DND-41 (cell line): ENCODE measurements at regions not wholly inside any gene's neighbourhood (a gene's known extent, or its start where the extent isn't known, plus 50 kb on each side); places are given as distances from the start of the nearest gene placed in this dataset.

Experiments used
- ATAC-seq: fragments of 200-7000 bp; cut with Tn5 transposase; 3 replicates; pipeline ENCODE4 v1.9.1; 2021; ENCODE audit warnings: low read depth; ENCODE audit not compliant: insufficient read depth
- DNase-seq: peaks from one replicate; pipeline ENCODE4 v3.0.0-alpha.2; 2020
- H2AFZ ChIP-seq: 2 replicates; pipeline ENCODE4 v1.6.0; 2012; ENCODE audit warnings: low read depth, low read length
- H3K27ac ChIP-seq: 2 replicates; pipeline ENCODE4 v1.5.1; 2012; ENCODE audit warnings: low read length, inconsistent platforms
- H3K27me3 ChIP-seq: fragments of 200-600 bp; sonication (generic); 2 replicates; pipeline ENCODE4 v1.6.0; 2012; ENCODE audit warnings: low read length, mild to moderate bottlenecking, inconsistent platforms; ENCODE audit not compliant: insufficient read depth, poor library complexity
- H3K36me3 ChIP-seq: 2 replicates; pipeline ENCODE4 v1.5.1; 2012; ENCODE audit warnings: low read length, inconsistent platforms; ENCODE audit not compliant: insufficient read depth
- H3K4me1 ChIP-seq: 2 replicates; pipeline ENCODE4 v1.5.1; 2012; ENCODE audit warnings: mild to moderate bottlenecking, low read length; ENCODE audit not compliant: insufficient read depth
- H3K4me2 ChIP-seq: 2 replicates; pipeline ENCODE4 v1.6.0; 2012; ENCODE audit warnings: mild to moderate bottlenecking, moderate library complexity, low read length, inconsistent platforms; ENCODE audit not compliant: insufficient read depth
- H3K4me3 ChIP-seq, 2 experiments: fragments of 200-600 bp in 1 of 2; shearing (Covaris generic) in 1 of 2; 2 replicates each; pipeline ENCODE4 v1.5.1; 2012 to 2016; ENCODE audit warnings: inconsistent platforms in 2 of 2, low read length in 2 of 2, mild to moderate bottlenecking in 2 of 2, low read depth in 1 of 2, moderate library complexity in 1 of 2
- H3K79me2 ChIP-seq: 2 replicates; pipeline ENCODE4 v1.6.0; 2012; ENCODE audit warnings: low read length, inconsistent platforms; ENCODE audit not compliant: insufficient read depth
- H3K9ac ChIP-seq: 2 replicates; pipeline ENCODE4 v1.6.0; 2012; ENCODE audit warnings: low read depth, mild to moderate bottlenecking, inconsistent platforms, low read length, moderate library complexity
- H3K9me3 ChIP-seq: 2 replicates; pipeline ENCODE4 v1.5.1; 2012; ENCODE audit warnings: low read length, moderate library complexity, mild to moderate bottlenecking, inconsistent platforms; ENCODE audit not compliant: insufficient read depth, severe bottlenecking
- H4K20me1 ChIP-seq: 2 replicates; pipeline ENCODE4 v1.6.0; 2012; ENCODE audit warnings: low read length; ENCODE audit not compliant: insufficient read depth
- CTCF ChIP-seq: IDR thresholded peaks from 2 replicates; pipeline ENCODE4 v1.5.1; 2012; ENCODE audit warnings: borderline replicate concordance, low read length, moderate library complexity, mild to moderate bottlenecking; ENCODE audit not compliant: poor library complexity, severe bottlenecking; ENCODE audit errors: extremely low read depth
- EZH2 ChIP-seq: IDR thresholded peaks from 3 replicates; pipeline ENCODE4 v1.6.1; 2012; ENCODE audit warnings: borderline replicate concordance, low read depth, mild to moderate bottlenecking, moderate library complexity, low read length, inconsistent platforms; ENCODE audit not compliant: severe bottlenecking

DNA sequence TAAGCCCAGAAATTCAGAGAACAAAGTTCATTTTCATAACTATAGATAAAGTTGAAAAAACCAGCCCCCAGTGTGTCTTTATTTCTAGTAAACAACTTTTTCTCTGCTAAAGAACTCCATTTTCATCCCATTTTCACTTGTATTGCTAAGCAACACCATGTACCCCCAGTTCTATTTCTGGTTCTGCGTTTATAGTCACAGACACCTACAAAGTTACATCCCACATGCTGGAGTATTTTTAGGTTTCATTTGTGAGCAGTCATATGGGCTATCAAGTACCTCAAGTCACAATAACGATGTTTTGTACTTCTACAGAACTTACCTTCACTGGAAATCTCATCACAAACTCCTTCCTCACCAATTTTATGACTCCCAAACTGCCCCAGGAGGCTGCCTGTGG, 236.5 kb downstream of the RSL24D1 start:
- H3K27ac ChIP-seq: no peak overlapping the region

DNA sequence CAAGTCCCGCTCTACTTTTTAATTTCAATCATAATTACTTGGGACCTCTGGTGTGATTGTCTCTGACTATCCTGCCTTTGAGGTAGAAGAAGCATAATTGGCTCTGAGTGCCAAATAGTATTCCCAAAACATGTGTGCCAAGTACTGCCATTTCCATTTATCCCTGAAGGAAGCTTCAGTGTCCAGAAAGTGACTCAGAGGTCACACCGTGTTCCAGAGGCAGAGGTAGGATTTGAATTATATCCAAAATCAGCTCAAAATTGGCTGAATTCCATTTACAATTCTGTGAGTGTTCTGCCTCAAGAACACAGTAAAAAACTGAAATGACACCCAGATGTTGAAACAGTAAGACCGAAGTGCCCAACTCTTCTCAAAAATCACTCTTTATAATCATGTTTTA, 255.3 kb downstream of the RSL24D1 start:
- H3K9ac ChIP-seq: no peak overlapping the region
- no peaks in the 10 kb centered on the region for H3K4me1 ChIP-seq
- no peaks in the 10 kb centered on the region for H3K27me3 ChIP-seq
- H4K20me1 ChIP-seq: no peaks in the 10 kb centered on the region
- no peaks in the 10 kb centered on the region for H3K9me3 ChIP-seq
- DNase-seq: no peak
- TF ChIP-seq EZH2: no peak
- no peak for TF ChIP-seq CTCF
- no peaks in the 10 kb centered on the region for H3K79me2 ChIP-seq
- no peaks in the 10 kb centered on the region for H3K36me3 ChIP-seq
- H3K27ac ChIP-seq: no peak overlapping the region
- ATAC-seq: no peak
- H3K4me2 ChIP-seq: no peak overlapping the region
- H2AFZ ChIP-seq: no peak overlapping the region
- H3K4me3 ChIP-seq: no peak overlapping the region

More for the DNA sequence above, 236.5 kb downstream of the RSL24D1 start:
- Histone ChIP-seq H3K4me1 (no peaks in the 10 kb centered on the region), H2AFZ (no peak overlapping the region), H3K4me2 (no peak overlapping the region), H3K79me2 (no peaks in the 10 kb centered on the region), H3K4me3 (no peak overlapping the region), H3K9me3 (peaks cover 4% of the 10 kb centered on the region), H4K20me1 (no peaks in the 10 kb centered on the region), H3K9ac (no peak overlapping the region), H3K36me3 (no peaks in the 10 kb centered on the region), H3K27me3 (no peaks in the 10 kb centered on the region)
- no peak for ATAC-seq
- no peak for DNase-seq
- TF ChIP-seq CTCF: no peak
- TF ChIP-seq EZH2: no peak

DNA sequence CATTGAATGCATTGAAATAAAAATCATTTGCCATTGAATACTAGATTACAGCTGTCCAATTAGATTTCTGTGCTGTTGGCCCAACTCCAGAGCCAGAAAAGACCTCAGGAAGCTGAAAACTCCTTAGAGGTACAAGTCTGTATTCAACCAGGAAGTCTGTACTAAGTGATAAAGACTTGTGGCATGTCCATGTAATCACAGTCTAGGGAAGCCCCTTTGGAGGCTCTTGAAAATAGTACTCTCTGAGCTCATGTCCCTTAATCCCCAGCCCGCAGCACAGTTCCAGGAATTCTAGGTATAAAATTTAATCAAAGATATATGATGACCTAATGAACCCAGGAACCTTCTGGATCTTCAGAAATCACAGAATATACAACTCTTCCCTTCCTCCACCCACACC, 279.4 kb downstream of the RSL24D1 start:
- no peak for ATAC-seq
- Histone ChIP-seq H3K27ac (no peak overlapping the region), H3K27me3 (no peaks in the 10 kb centered on the region), H2AFZ (no peak overlapping the region), H3K36me3 (no peaks in the 10 kb centered on the region), H3K4me2 (no peak overlapping the region), H3K9me3 (no peaks in the 10 kb centered on the region), H4K20me1 (no peaks in the 10 kb centered on the region), H3K9ac (no peak overlapping the region), H3K4me3 (no peak overlapping the region), H3K79me2 (no peaks in the 10 kb centered on the region), H3K4me1 (no peaks in the 10 kb centered on the region)
- TF ChIP-seq EZH2 (no peak), CTCF (no peak)
- no peak for DNase-seq

DNA sequence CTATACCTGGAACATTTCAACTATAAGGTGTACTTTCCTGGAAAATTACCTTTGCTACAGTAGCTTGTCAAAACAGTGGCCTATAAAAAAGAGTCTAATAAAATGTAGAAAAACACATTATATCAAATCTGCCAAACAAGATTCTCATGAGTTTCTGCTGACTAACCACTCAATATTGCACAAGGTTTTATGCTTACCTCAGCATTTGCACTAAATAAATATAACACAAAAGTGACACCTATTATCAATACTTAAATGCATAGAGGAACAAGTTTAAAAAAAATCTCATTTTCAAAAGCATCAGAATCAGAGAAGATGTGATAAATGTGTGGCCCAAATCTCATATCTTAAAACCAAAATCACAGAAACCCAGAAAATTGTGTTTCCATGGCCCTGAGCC, 281.4 kb downstream of the RSL24D1 start:
- no peak for DNase-seq
- Histone ChIP-seq H3K4me3 (no peak overlapping the region), H3K27me3 (no peaks in the 10 kb centered on the region), H2AFZ (no peak overlapping the region), H3K79me2 (no peaks in the 10 kb centered on the region), H3K4me2 (no peak overlapping the region), H3K9ac (no peak overlapping the region), H3K36me3 (no peaks in the 10 kb centered on the region), H4K20me1 (no peaks in the 10 kb centered on the region), H3K4me1 (no peaks in the 10 kb centered on the region), H3K27ac (no peak overlapping the region), H3K9me3 (no peaks in the 10 kb centered on the region)
- ATAC-seq: no peak
- TF ChIP-seq CTCF (no peak), EZH2 (no peak)
